DMS153 treated with DMSO at 0.1 percent for 48 hours (cell line): ENCODE measurements at regions not wholly inside any gene's neighbourhood (a gene's known extent, or its start where the extent isn't known, plus 50 kb on each side); places are given as distances from the start of the nearest gene placed in this dataset.
"Not testable (repeated sequence)": the region's sequence is repeated elsewhere in the genome, so short reads cannot be mapped to it uniquely, and the experiment has no call there.

Source experiments
- DNase-seq: peaks from one replicate; lab custom pipeline; 2025; ENCODE audit not compliant: unreplicated experiment; lab: John Stamatoyannopoulos, UW

GRCh38 chr4:130044788-130045531, 949.0 kb downstream of the C4orf33 start:
- DNase-seq = no peak

- DNase-seq = peak; percentile 28
Measured at GRCh38 chr4:130053723-130054122, 957.8 kb downstream of the C4orf33 start.

GRCh38 chr4:130054908-130055307, 959.0 kb downstream of the C4orf33 start:
- no peak for DNase-seq

- no peak for DNase-seq
Measured at GRCh38 chr4:130056286-130056685, 960.3 kb downstream of the C4orf33 start.

- no peak for DNase-seq
Measured at GRCh38 chr4:130064471-130064870, 968.5 kb downstream of the C4orf33 start.

GRCh38 chr4:130067419-130067818, 971.5 kb downstream of the C4orf33 start:
- no peak for DNase-seq

GRCh38 chr4:130068072-130068471, 972.1 kb downstream of the C4orf33 start:
- DNase-seq = no peak

- DNase-seq = no peak
Measured at GRCh38 chr4:130071746-130072145, 975.8 kb downstream of the C4orf33 start.

- no peak for DNase-seq
Measured at GRCh38 chr4:130073145-130073790, 977.3 kb downstream of the C4orf33 start.

- no peak for DNase-seq
Measured at GRCh38 chr4:130074096-130074495, 978.1 kb downstream of the C4orf33 start.

GRCh38 chr4:130077275-130077674, 981.3 kb downstream of the C4orf33 start:
- no peak for DNase-seq

- DNase-seq = not testable (repeated sequence)
Measured at GRCh38 chr4:130079027-130079426, 983.1 kb downstream of the C4orf33 start.

- DNase-seq = no peak
Measured at GRCh38 chr4:130080872-130081451, 985.0 kb downstream of the C4orf33 start.

- no peak for DNase-seq
Measured at GRCh38 chr4:130090427-130090826, 994.5 kb downstream of the C4orf33 start.

- DNase-seq = no peak
Measured at GRCh38 chr4:130092187-130093015, 996.4 kb downstream of the C4orf33 start.

- no peak for DNase-seq
Measured at GRCh38 chr4:130099105-130099504, 1003.2 kb downstream of the C4orf33 start.

GRCh38 chr4:130110189-130110588, 1014.2 kb downstream of the C4orf33 start:
- DNase-seq = no peak

- no peak for DNase-seq
Measured at GRCh38 chr4:130110770-130111169, 1014.8 kb downstream of the C4orf33 start.

- DNase-seq = no peak
Measured at GRCh38 chr4:130124066-130124465, 1028.1 kb downstream of the C4orf33 start.

GRCh38 chr4:130125467-130125866, 1029.5 kb downstream of the C4orf33 start:
- no peak for DNase-seq

GRCh38 chr4:130127297-130127696, 1031.3 kb downstream of the C4orf33 start:
- DNase-seq = no peak
